NT2/D1 (cell line): ENCODE measurements at regions not wholly inside any gene's neighbourhood (a gene's known extent, or its start where the extent isn't known, plus 50 kb on each side); places are given as distances from the start of the nearest gene placed in this dataset.

ENCODE experiments used
- SUZ12 ChIP-seq: IDR thresholded peaks from 2 replicates; pipeline ENCODE4 v1.6.1; 2011; ENCODE audit not compliant: insufficient read length, insufficient read depth; ENCODE audit errors: extremely low read depth
- YY1 ChIP-seq: IDR thresholded peaks from 2 replicates; pipeline ENCODE4 v1.6.1; 2011; ENCODE audit not compliant: insufficient read length, insufficient read depth
- ZNF274 ChIP-seq: IDR thresholded peaks from 2 replicates; pipeline ENCODE4 v1.6.1; 2011; ENCODE audit warnings: mild to moderate bottlenecking, low read depth, low read length

DNA sequence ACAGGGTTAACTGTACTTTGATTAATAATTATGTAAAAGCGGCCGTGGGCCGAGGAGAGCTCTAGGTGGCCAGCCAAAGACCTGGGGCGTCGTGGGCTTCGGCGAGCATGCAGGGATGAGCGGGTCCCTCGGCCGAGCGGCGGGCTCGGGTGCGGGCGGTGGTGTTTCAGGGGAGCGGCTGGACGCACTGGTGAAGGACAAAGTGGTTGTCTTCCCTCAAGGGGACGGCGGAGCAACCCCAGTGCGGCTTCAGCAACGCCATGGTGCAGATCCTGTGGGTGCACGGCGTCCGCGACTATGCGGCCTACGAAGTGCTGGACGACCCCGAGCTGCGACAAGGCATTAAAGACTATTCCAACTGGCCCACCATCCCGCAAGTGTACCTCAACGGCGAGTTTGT lies 103.0 kb upstream of the C1GALT1C1 start:
- TF ChIP-seq YY1 (no peak), SUZ12 (no peak), ZNF274 (no peak)
